IPS DF 4.7 (cell line): ENCODE measurements at regions not wholly inside any gene's neighbourhood (a gene's known extent, or its start where the extent isn't known, plus 50 kb on each side); places are given as distances from the start of the nearest gene placed in this dataset.

Experiments
- DNase-seq: peaks from one replicate; pipeline ENCODE4 v3.0.0-alpha.2; 2013; ENCODE audit warnings: low spot score; ENCODE audit errors: extremely low read depth

- DNase-seq, result no peak
Measured at GRCh38 chr1:80249699-80250098, 1243.2 kb upstream of the ADGRL4 start.

GRCh38 chr1:80248886-80249285, 1242.4 kb upstream of the ADGRL4 start:
- DNase-seq, result no peak

- DNase-seq, result no peak
Measured at GRCh38 chr1:80245813-80246212, 1239.3 kb upstream of the ADGRL4 start.

- no peak for DNase-seq
Measured at GRCh38 chr1:80244372-80244771, 1237.8 kb upstream of the ADGRL4 start.

GRCh38 chr1:80241566-80241965, 1235.0 kb upstream of the ADGRL4 start:
- no peak for DNase-seq

GRCh38 chr1:80225510-80225909, 1219.0 kb upstream of the ADGRL4 start:
- DNase-seq, result no peak

- DNase-seq, result no peak
Measured at GRCh38 chr1:80221319-80221718, 1214.8 kb upstream of the ADGRL4 start.

- peak; percentile 36 for DNase-seq
Measured at GRCh38 chr1:80218112-80218511, 1211.6 kb upstream of the ADGRL4 start.

- DNase-seq, result peak; percentile 14
Measured at GRCh38 chr1:80217377-80217986, 1211.0 kb upstream of the ADGRL4 start.

GRCh38 chr1:80214888-80215540, 1208.5 kb upstream of the ADGRL4 start:
- DNase-seq, result no peak

- DNase-seq, result no peak
Measured at GRCh38 chr1:80212948-80213347, 1206.4 kb upstream of the ADGRL4 start.

GRCh38 chr1:80211691-80212380, 1205.3 kb upstream of the ADGRL4 start:
- DNase-seq, result no peak

- no peak for DNase-seq
Measured at GRCh38 chr1:80202118-80202517, 1195.6 kb upstream of the ADGRL4 start.

- no peak for DNase-seq
Measured at GRCh38 chr1:80194221-80194620, 1187.7 kb upstream of the ADGRL4 start.

- no peak for DNase-seq
Measured at GRCh38 chr1:80181418-80181817, 1174.9 kb upstream of the ADGRL4 start.

GRCh38 chr1:80171631-80172030, 1165.1 kb upstream of the ADGRL4 start:
- DNase-seq, result no peak

GRCh38 chr1:80170811-80171485, 1164.4 kb upstream of the ADGRL4 start:
- no peak for DNase-seq

- DNase-seq, result no peak
Measured at GRCh38 chr1:80164150-80164549, 1157.6 kb upstream of the ADGRL4 start.

- DNase-seq, result no peak
Measured at GRCh38 chr1:80163686-80164085, 1157.2 kb upstream of the ADGRL4 start.

GRCh38 chr1:80158771-80159170, 1152.2 kb upstream of the ADGRL4 start:
- no peak for DNase-seq

GRCh38 chr1:80158266-80158665, 1151.7 kb upstream of the ADGRL4 start:
- no peak for DNase-seq

GRCh38 chr1:80155371-80155770, 1148.8 kb upstream of the ADGRL4 start:
- DNase-seq, result no peak
